ENCODE measurements at regions not wholly inside any gene's neighbourhood (a gene's known extent, or its start where the extent isn't known, plus 50 kb on each side); places are given as distances from the start of the nearest gene placed in this dataset.

GRCh38 chr18:40630496-40630895 is 1324.5 kb upstream of the PIK3C3 start:
- TF ChIP-seq CTCF (IDR thresholded peaks at IDR 0.05; ENCODE audit: insufficient read depth, low read depth, low read length) (no peak), EZH2 (IDR thresholded peaks at IDR 0.05; ENCODE audit: insufficient read depth, low read length) (no peak)
